ENCODE measurements at regions not wholly inside any gene's neighbourhood (a gene's known extent, or its start where the extent isn't known, plus 50 kb on each side); places are given as distances from the start of the nearest gene placed in this dataset. TPM values are rescaled to one million over a fixed set of nuclear protein-coding genes. Genes with fewer than 3 reads are reported as not detected.

- no peak for TF ChIP-seq ZNF462 (CRISPR knock-in tag; IDR thresholded peaks at IDR 0.05)
- TF ChIP-seq NANOG (IDR thresholded peaks at IDR 0.05; ENCODE audit: borderline replicate concordance): no peak
- no peak for TF ChIP-seq EZH2phosphoT487 (IDR thresholded peaks at IDR 0.05; ENCODE audit: unreplicated experiment)
- no peak for TF ChIP-seq POLR2AphosphoS5 (IDR thresholded peaks at IDR 0.05; ENCODE audit: low read depth)
- no peak for TF ChIP-seq ETS1 (IDR thresholded peaks at IDR 0.05)
- no peak for TF ChIP-seq ZNF331 (CRISPR knock-in tag; IDR thresholded peaks at IDR 0.05; ENCODE audit: low read depth)
- TF ChIP-seq CREB1 (CRISPR knock-in tag; IDR thresholded peaks at IDR 0.05; ENCODE audit: low read depth): no peak
- no peak for TF ChIP-seq EZH2 (IDR thresholded peaks at IDR 0.05; ENCODE audit: low read depth, unreplicated experiment)
Measured at GRCh38 chr4:16952462-16952871, 54.0 kb upstream of the LDB2 start (continued).

Small RNA genes in the stretch of these regions (small RNA-seq; reads per million reads assigned to genes)
- gene MTND5P4 (ENCODE audit: low replicate concordance) (not detected), gene SNORA75B (ENCODE audit: low replicate concordance) (not detected)

All from GM23338 (cell line).